Breast epithelium (tissue), 3 donors: ENCODE measurements at regions not wholly inside any gene's neighbourhood (a gene's known extent, or its start where the extent isn't known, plus 50 kb on each side); places are given as distances from the start of the nearest gene placed in this dataset.

ENCODE experiments used
- POLR2AphosphoS5 ChIP-seq, 3 donors: sonication (generic); formaldehyde crosslinking; IDR thresholded peaks; one replicate each; pipeline ENCODE4 v1.6.1; 2017; ENCODE audit warnings: antibody characterized with exemption in 3 of 3
- TF ChIP-seq, protein P1 (sequence below), 3 donors: fragments of 450-650 bp; IDR thresholded peaks; one replicate each; pipeline ENCODE4 v1.5.1; 2016 to 2017; ENCODE audit warnings: antibody characterized with exemption in 3 of 3, mild to moderate bottlenecking in 3 of 3, moderate library complexity in 3 of 3

DNA sequence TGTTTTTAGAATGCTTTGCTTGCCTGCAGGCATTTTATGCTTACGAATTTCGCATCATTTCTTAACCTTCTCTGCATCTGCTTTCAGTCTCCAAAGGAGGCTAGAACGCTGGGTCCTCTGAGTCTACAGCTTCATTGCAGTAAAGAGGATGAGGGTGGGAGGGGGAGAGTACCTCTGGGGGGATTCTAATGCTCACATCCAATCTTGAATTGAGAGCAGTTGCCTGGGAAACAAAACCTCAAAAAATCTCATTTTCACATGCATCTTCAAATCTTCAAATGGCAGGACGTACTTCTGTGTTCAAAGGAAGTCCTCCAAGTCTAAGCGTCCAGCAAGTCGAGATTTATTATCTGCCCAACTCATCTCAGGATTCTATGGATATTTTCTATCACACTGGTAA, 100.7 kb upstream of the PRKCQ start:
- TF ChIP-seq, protein P1, sequence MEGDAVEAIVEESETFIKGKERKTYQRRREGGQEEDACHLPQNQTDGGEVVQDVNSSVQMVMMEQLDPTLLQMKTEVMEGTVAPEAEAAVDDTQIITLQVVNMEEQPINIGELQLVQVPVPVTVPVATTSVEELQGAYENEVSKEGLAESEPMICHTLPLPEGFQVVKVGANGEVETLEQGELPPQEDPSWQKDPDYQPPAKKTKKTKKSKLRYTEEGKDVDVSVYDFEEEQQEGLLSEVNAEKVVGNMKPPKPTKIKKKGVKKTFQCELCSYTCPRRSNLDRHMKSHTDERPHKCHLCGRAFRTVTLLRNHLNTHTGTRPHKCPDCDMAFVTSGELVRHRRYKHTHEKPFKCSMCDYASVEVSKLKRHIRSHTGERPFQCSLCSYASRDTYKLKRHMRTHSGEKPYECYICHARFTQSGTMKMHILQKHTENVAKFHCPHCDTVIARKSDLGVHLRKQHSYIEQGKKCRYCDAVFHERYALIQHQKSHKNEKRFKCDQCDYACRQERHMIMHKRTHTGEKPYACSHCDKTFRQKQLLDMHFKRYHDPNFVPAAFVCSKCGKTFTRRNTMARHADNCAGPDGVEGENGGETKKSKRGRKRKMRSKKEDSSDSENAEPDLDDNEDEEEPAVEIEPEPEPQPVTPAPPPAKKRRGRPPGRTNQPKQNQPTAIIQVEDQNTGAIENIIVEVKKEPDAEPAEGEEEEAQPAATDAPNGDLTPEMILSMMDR (IDR thresholded peaks at IDR 0.05) = no peak
- no peak for TF ChIP-seq POLR2AphosphoS5 (IDR thresholded peaks at IDR 0.05)
